NCI-H146 treated with DMSO at 0.1 percent for 48 hours (cell line): ENCODE measurements at regions not wholly inside any gene's neighbourhood (a gene's known extent, or its start where the extent isn't known, plus 50 kb on each side); places are given as distances from the start of the nearest gene placed in this dataset.
"Not testable (repeated sequence)": the region's sequence is repeated elsewhere in the genome, so short reads cannot be mapped to it uniquely, and the experiment has no call there.

Experiments used
- DNase-seq: peaks from one replicate; lab custom pipeline; 2025; ENCODE audit not compliant: unreplicated experiment; lab: John Stamatoyannopoulos, UW

GRCh38 chr16:26765087-26765486 is 301.6 kb upstream of the C16orf82 start:
- no peak for DNase-seq

GRCh38 chr16:26768385-26769010 is 298.2 kb upstream of the C16orf82 start:
- DNase-seq: no peak

- no peak for DNase-seq
These were observed 296.2 kb upstream of the C16orf82 start for GRCh38 chr16:26770547-26770946.

GRCh38 chr16:26772503-26772902 is 294.2 kb upstream of the C16orf82 start:
- no peak for DNase-seq

- DNase-seq: no peak
These were observed 288.9 kb upstream of the C16orf82 start for GRCh38 chr16:26777821-26778220.

GRCh38 chr16:26787924-26788323 is 278.8 kb upstream of the C16orf82 start:
- no peak for DNase-seq

GRCh38 chr16:26791169-26791568 is 275.6 kb upstream of the C16orf82 start:
- no peak for DNase-seq

- DNase-seq: no peak
These were observed 271.5 kb upstream of the C16orf82 start for GRCh38 chr16:26795184-26795583.

GRCh38 chr16:26801628-26802027 is 265.1 kb upstream of the C16orf82 start:
- DNase-seq: no peak

GRCh38 chr16:26802440-26802839 is 264.3 kb upstream of the C16orf82 start:
- no peak for DNase-seq

GRCh38 chr16:26802965-26803364 is 263.8 kb upstream of the C16orf82 start:
- no peak for DNase-seq

- no peak for DNase-seq
These were observed 260.1 kb upstream of the C16orf82 start for GRCh38 chr16:26806657-26807056.

- no peak for DNase-seq
These were observed 257.3 kb upstream of the C16orf82 start for GRCh38 chr16:26809461-26809860.

- no peak for DNase-seq
These were observed 250.5 kb upstream of the C16orf82 start for GRCh38 chr16:26816266-26816665.

GRCh38 chr16:26816885-26817571 is 249.7 kb upstream of the C16orf82 start:
- DNase-seq: no peak

GRCh38 chr16:26818393-26818792 is 248.3 kb upstream of the C16orf82 start:
- no peak for DNase-seq

- no peak for DNase-seq
These were observed 242.3 kb upstream of the C16orf82 start for GRCh38 chr16:26824469-26824868.

GRCh38 chr16:26826500-26826899 is 240.2 kb upstream of the C16orf82 start:
- DNase-seq: no peak

GRCh38 chr16:26827386-26827785 is 239.3 kb upstream of the C16orf82 start:
- DNase-seq: no peak

GRCh38 chr16:26830428-26831127 is 236.1 kb upstream of the C16orf82 start:
- DNase-seq: no peak

GRCh38 chr16:26836114-26836513 is 230.6 kb upstream of the C16orf82 start:
- not testable (repeated sequence) for DNase-seq

GRCh38 chr16:26838931-26839330 is 227.8 kb upstream of the C16orf82 start:
- DNase-seq: no peak
